Stimulated activated naive B cell treated with anti-CD40 and anti-IgM and Interleukin-4, amounts not matched to agents 10 μg/mL and 1 μg/mL and 100 μg/mL, for 72 hours (primary cell): ENCODE measurements at regions not wholly inside any gene's neighbourhood (a gene's known extent, or its start where the extent isn't known, plus 50 kb on each side); places are given as distances from the start of the nearest gene placed in this dataset.
A peak's percentile ranks its signal among the peaks of the same experiment; 100 is the strongest.
"Not testable (repeated sequence)": the region's sequence is repeated elsewhere in the genome, so short reads cannot be mapped to it uniquely, and the experiment has no call there.

Experiments
- ATAC-seq, 2 donors: fragments of 150-1000 bp; cut with Tn5 transposase; replicated peaks; 2 replicates each; pipeline ENCODE4 v1.10.0; 2021; ENCODE audit warnings: moderate library complexity in 1 of 2
- DNase-seq: peaks from one replicate; pipeline ENCODE4 v3.0.0; 2021
- H3K27ac Mint-ChIP-seq: one replicate; pipeline ENCODE4 v1.8.0; 2022; ENCODE audit warnings: mild to moderate bottlenecking, mixed read lengths
- H3K27me3 Mint-ChIP-seq, 2 donors: one replicate each; pipeline ENCODE4 v1.8.0; 2022; ENCODE audit warnings: mixed read lengths in 2 of 2
- H3K36me3 Mint-ChIP-seq, 2 donors: one replicate each; pipeline ENCODE4 v1.8.0; 2022; ENCODE audit warnings: mixed read lengths in 2 of 2, mild to moderate bottlenecking in 1 of 2
- H3K4me1 Mint-ChIP-seq, 2 donors: one replicate each; pipeline ENCODE4 v1.8.0; 2022; ENCODE audit warnings: mixed read lengths in 2 of 2, mild to moderate bottlenecking in 1 of 2
- H3K4me3 Mint-ChIP-seq, 2 donors: one replicate each; pipeline ENCODE4 v1.8.0; 2022; ENCODE audit warnings: mild to moderate bottlenecking in 2 of 2, mixed read lengths in 2 of 2, moderate library complexity in 1 of 2
- H3K9me3 Mint-ChIP-seq, 2 donors: one replicate each; pipeline ENCODE4 v1.8.0; 2022; ENCODE audit warnings: mixed read lengths in 2 of 2, mild to moderate bottlenecking in 1 of 2

GRCh38 chr17:20855910-20856470, 186.8 kb downstream of the USP22 start:
- not testable (repeated sequence) for ATAC-seq, H3K27ac Mint-ChIP-seq, H3K4me3 Mint-ChIP-seq, H3K9me3 Mint-ChIP-seq, H3K36me3 Mint-ChIP-seq, DNase-seq
- Mint-ChIP-seq H3K27me3 (peaks cover 19 to 28% of the 10 kb centered on the region in 2 donors), H3K4me1 (peaks cover 9 to 14% of the 10 kb centered on the region in 2 donors)

- not testable (repeated sequence) for H3K36me3 Mint-ChIP-seq, H3K27ac Mint-ChIP-seq, H3K4me3 Mint-ChIP-seq, H3K4me1 Mint-ChIP-seq, H3K9me3 Mint-ChIP-seq, ATAC-seq, DNase-seq
- peaks cover 18 to 25% of the 10 kb centered on the region in 2 donors for H3K27me3 Mint-ChIP-seq
These were observed 176.2 kb downstream of the USP22 start for GRCh38 chr17:20866444-20867209.

GRCh38 chr17:20867436-20867937, 175.3 kb downstream of the USP22 start:
- not testable (repeated sequence) for H3K9me3 Mint-ChIP-seq, H3K4me3 Mint-ChIP-seq, H3K27ac Mint-ChIP-seq, ATAC-seq, DNase-seq, H3K4me1 Mint-ChIP-seq, H3K36me3 Mint-ChIP-seq
- H3K27me3 Mint-ChIP-seq = peaks cover 13 to 19% of the 10 kb centered on the region in 2 donors

- not testable (repeated sequence) for ATAC-seq, H3K27ac Mint-ChIP-seq
- peaks cover 13 to 19% of the 10 kb centered on the region in 2 donors for H3K27me3 Mint-ChIP-seq
These were observed 174.7 kb downstream of the USP22 start for GRCh38 chr17:20867938-20868661.

GRCh38 chr17:20868662-20869007, 174.2 kb downstream of the USP22 start:
- not testable (repeated sequence) for H3K9me3 Mint-ChIP-seq, H3K27ac Mint-ChIP-seq, ATAC-seq, H3K4me1 Mint-ChIP-seq, H3K36me3 Mint-ChIP-seq, DNase-seq, H3K4me3 Mint-ChIP-seq
- peaks cover 13 to 19% of the 10 kb centered on the region in 2 donors for H3K27me3 Mint-ChIP-seq

More at GRCh38 chr17:20867938-20868661, 174.7 kb downstream of the USP22 start:
- H3K4me3 Mint-ChIP-seq, H3K36me3 Mint-ChIP-seq, H3K9me3 Mint-ChIP-seq, DNase-seq, H3K4me1 Mint-ChIP-seq: not testable (repeated sequence)

GRCh38 chr17:20873173-20873572, 169.6 kb downstream of the USP22 start:
- ATAC-seq, H3K4me1 Mint-ChIP-seq, H3K9me3 Mint-ChIP-seq, H3K27me3 Mint-ChIP-seq, H3K27ac Mint-ChIP-seq, H3K36me3 Mint-ChIP-seq, DNase-seq, H3K4me3 Mint-ChIP-seq: not testable (repeated sequence)

GRCh38 chr17:20873688-20874328, 169.0 kb downstream of the USP22 start:
- ATAC-seq, H3K27me3 Mint-ChIP-seq: not testable (repeated sequence)

GRCh38 chr17:20877384-20877783, 165.4 kb downstream of the USP22 start:
- not testable (repeated sequence) for H3K9me3 Mint-ChIP-seq, H3K4me3 Mint-ChIP-seq, DNase-seq, H3K36me3 Mint-ChIP-seq, ATAC-seq, H3K4me1 Mint-ChIP-seq, H3K27ac Mint-ChIP-seq
- H3K27me3 Mint-ChIP-seq = peaks cover 19 to 22% of the 10 kb centered on the region in 2 donors

More at GRCh38 chr17:20873688-20874328, 169.0 kb downstream of the USP22 start:
- not testable (repeated sequence) for H3K9me3 Mint-ChIP-seq, H3K36me3 Mint-ChIP-seq, H3K4me1 Mint-ChIP-seq, H3K4me3 Mint-ChIP-seq, H3K27ac Mint-ChIP-seq, DNase-seq

- Mint-ChIP-seq H3K9me3 (no peaks in the 10 kb centered on the region), H3K36me3 (no peaks in the 10 kb centered on the region), H3K4me3 (no peak overlapping the region), H3K4me1 (no peaks in the 10 kb centered on the region), H3K27ac (no peak overlapping the region), H3K27me3 (peaks cover 14 to 19% of the 10 kb centered on the region in 2 donors)
- ATAC-seq = no peak
- no peak for DNase-seq
These were observed 152.5 kb downstream of the USP22 start for GRCh38 chr17:20890338-20890737.

GRCh38 chr17:20895426-20895825, 147.4 kb downstream of the USP22 start:
- H3K27ac Mint-ChIP-seq, H3K4me3 Mint-ChIP-seq, H3K9me3 Mint-ChIP-seq, H3K4me1 Mint-ChIP-seq, DNase-seq, H3K36me3 Mint-ChIP-seq, ATAC-seq: not testable (repeated sequence)
- peaks cover 16 to 24% of the 10 kb centered on the region in 2 donors for H3K27me3 Mint-ChIP-seq

GRCh38 chr17:20896153-20896649, 146.6 kb downstream of the USP22 start:
- ATAC-seq (peak; percentile 45 to 63), DNase-seq (peak; percentile 31)
- Mint-ChIP-seq H3K27me3 (peaks cover 14 to 22% of the 10 kb centered on the region in 2 donors), H3K9me3 (no peaks in the 10 kb centered on the region), H3K36me3 (no peaks in the 10 kb centered on the region), H3K4me3 (no peak overlapping the region), H3K4me1 (peaks cover 0 to 2% of the 10 kb centered on the region in 2 donors), H3K27ac (no peak overlapping the region)

- H3K9me3 Mint-ChIP-seq, H3K4me1 Mint-ChIP-seq, H3K27ac Mint-ChIP-seq, ATAC-seq, H3K36me3 Mint-ChIP-seq, H3K4me3 Mint-ChIP-seq, DNase-seq: not testable (repeated sequence)
- peaks cover 34 to 36% of the 10 kb centered on the region in 2 donors for H3K27me3 Mint-ChIP-seq
These were observed 144.1 kb downstream of the USP22 start for GRCh38 chr17:20898726-20899125.

GRCh38 chr17:20902496-20902895, 140.3 kb downstream of the USP22 start:
- H3K4me3 Mint-ChIP-seq, DNase-seq, ATAC-seq, H3K36me3 Mint-ChIP-seq, H3K27ac Mint-ChIP-seq, H3K4me1 Mint-ChIP-seq, H3K9me3 Mint-ChIP-seq: not testable (repeated sequence)
- peaks cover 30 to 32% of the 10 kb centered on the region in 2 donors for H3K27me3 Mint-ChIP-seq

- H3K9me3 Mint-ChIP-seq, H3K4me1 Mint-ChIP-seq, H3K36me3 Mint-ChIP-seq, H3K27ac Mint-ChIP-seq, H3K4me3 Mint-ChIP-seq, ATAC-seq, DNase-seq: not testable (repeated sequence)
- peaks cover 27 to 28% of the 10 kb centered on the region in 2 donors for H3K27me3 Mint-ChIP-seq
These were observed 139.3 kb downstream of the USP22 start for GRCh38 chr17:20903549-20903948.
